HTR-8/SVneo (cell line): ENCODE measurements at regions not wholly inside any gene's neighbourhood (a gene's known extent, or its start where the extent isn't known, plus 50 kb on each side); places are given as distances from the start of the nearest gene placed in this dataset.
"Not testable (repeated sequence)": the region's sequence is repeated elsewhere in the genome, so short reads cannot be mapped to it uniquely, and the experiment has no call there.

ENCODE experiments used
- DNase-seq: peaks from one replicate; pipeline ENCODE4 v3.0.0; 2011; ENCODE audit warnings: low spot score, mixed read lengths; ENCODE audit not compliant: insufficient read length
- FAIRE-seq: peaks from 2 replicates; lab custom pipeline; 2011; peaks lifted over from hg19 to GRCh38; lab: Jason Lieb, UNC

- FAIRE-seq = no peak
- no peak for DNase-seq
These were observed 256.0 kb downstream of the SV2B start for GRCh38 chr15:91356083-91356482.

DNA sequence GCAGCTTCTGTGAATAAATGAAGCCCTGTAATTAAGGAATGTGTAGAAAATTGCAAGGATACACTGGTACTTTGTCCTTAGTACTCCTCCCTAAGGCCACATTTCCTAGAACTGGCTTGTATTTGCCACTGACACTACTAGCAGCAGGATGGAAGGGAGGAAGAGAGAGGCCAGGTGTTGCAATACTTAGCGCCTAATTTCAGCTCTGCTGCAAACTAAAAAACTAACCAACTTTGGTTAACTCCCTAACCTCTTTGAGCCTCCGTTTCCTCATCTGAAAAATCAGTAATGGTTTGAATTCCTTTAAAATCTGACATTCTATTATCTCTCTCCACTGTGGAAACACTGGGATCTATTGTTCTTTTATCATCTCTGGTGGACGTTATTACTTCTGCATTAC is 257.0 kb downstream of the SV2B start:
- no peak for FAIRE-seq
- no peak for DNase-seq

DNA sequence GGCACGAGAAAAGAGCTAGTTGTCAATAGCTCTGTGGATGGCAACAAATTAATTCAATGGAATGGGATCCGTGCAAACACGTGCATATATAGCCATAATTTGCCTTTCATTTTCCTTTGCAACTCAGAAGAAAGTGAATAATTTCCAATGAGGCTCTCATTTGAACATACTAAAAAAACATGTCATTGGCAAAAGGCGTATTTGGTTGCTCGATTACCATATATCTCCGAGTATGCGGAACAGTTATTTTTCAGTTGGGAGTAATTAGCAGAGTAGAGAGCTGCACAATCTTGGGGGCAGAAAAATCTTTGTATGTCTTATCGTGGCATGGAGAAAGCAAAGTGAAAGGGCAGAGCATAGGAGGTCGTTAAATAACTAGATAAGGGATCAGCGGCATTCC is 257.4 kb downstream of the SV2B start:
- FAIRE-seq = no peak
- no peak for DNase-seq

GRCh38 chr15:91358405-91358804 is 258.3 kb downstream of the SV2B start:
- no peak for FAIRE-seq

GRCh38 chr15:91361696-91362095 is 261.6 kb downstream of the SV2B start:
- not testable (repeated sequence) for FAIRE-seq

More at GRCh38 chr15:91358405-91358804, 258.3 kb downstream of the SV2B start:
- no peak for DNase-seq

DNA sequence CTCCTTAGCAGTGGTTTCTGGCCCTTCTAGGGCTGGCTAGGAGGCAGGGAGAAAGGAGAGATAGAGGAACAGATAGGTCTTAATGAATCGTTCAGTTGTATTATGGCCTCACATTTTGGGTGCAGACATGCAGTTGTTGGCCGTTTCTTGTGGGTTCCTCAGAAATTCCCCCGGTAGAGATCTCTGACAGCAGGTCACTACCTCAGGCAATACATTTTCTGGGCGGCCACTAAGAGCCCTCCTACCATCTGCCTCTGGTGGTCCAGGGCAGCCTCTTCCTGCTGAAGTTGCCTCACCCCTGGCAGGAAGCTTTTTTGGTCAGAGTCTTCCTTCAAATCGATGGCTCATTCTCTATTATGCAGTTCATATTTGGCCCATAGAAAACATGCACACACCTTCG is 266.1 kb downstream of the SV2B start:
- FAIRE-seq (no peak), DNase-seq (no peak)

More at GRCh38 chr15:91361696-91362095, 261.6 kb downstream of the SV2B start:
- DNase-seq = not testable (repeated sequence)

DNA sequence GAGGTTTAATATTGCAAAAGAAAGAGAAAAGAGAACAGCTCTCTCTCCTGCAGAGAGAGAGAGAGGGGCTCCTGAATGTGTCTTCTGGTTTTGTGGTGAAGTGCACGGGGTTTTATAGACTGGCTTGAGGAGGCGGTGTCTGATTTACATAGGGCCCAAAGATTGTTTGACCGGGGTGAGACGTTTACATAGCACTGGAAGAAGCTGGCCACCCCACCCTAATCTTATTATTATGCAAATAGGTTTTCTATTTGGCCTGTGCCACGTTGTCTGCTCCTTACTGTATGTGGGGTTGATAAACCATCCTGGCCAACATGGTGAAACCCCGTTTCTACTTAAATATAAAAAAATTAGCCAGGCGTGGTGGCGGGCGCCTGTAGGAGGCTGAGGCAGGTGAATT is 268.6 kb downstream of the SV2B start:
- FAIRE-seq (no peak), DNase-seq (no peak)

GRCh38 chr15:91369823-91370222 is 269.8 kb downstream of the SV2B start:
- FAIRE-seq = no peak

DNA sequence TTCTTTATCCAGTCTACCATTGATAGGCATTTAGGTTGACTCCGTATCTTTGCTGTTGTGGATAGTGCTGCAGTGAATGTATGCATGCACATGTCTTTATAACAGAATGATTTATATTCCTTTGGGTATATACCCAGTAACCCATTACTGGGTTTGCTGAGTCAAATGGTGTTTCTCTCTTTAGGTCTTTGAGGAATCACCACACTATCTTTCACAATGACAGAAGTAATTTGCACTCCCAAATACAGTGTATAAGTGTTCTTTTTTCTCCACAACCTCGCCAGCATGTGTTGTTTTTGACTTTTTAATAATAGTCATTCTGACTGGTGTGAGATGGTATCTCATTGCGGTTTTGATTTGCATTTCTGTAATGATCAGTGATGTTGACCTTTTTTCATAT is 271.3 kb downstream of the SV2B start:
- DNase-seq, FAIRE-seq: not testable (repeated sequence)

More at GRCh38 chr15:91369823-91370222, 269.8 kb downstream of the SV2B start:
- DNase-seq = no peak

- no peak for DNase-seq
- no peak for FAIRE-seq
These were observed 274.3 kb downstream of the SV2B start for GRCh38 chr15:91374336-91374735.

GRCh38 chr15:91376038-91376437 is 276.0 kb downstream of the SV2B start:
- FAIRE-seq (no peak), DNase-seq (no peak)

- FAIRE-seq = no peak
- DNase-seq = no peak
These were observed 280.1 kb downstream of the SV2B start for GRCh38 chr15:91380114-91380513.

- DNase-seq = no peak
- no peak for FAIRE-seq
These were observed 283.5 kb downstream of the SV2B start for GRCh38 chr15:91383532-91383931.

DNA sequence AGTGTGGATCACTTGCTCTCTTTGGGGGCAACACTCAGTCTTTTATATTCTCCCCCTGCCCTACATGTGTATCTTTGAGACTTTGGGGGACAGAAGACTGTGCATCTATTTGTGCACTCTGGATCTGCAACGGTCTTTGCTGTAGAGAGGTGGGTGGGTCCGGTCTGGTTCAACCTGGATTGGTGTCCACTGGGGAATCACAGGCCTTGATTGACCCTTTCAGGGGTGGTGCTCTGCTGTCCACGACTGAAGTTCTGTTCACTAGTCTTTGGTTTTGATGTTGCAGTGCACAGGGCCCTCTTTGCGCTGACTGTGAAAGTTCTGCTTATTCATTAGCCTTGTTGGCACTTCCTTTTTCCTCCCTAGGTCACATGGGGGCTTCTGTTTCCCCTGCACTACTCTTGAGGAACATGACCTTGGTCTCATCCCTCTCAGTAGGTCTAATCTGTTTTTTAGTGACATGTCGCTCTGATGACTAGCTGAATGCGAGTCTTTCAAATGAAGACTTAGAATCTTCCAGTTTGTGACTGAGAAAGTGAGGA is 284.2 kb downstream of the SV2B start:
- DNase-seq (no peak), FAIRE-seq (no peak)

- no peak for DNase-seq
- FAIRE-seq = no peak
These were observed 285.3 kb downstream of the SV2B start for GRCh38 chr15:91385311-91385710.

- no peak for FAIRE-seq
These were observed 293.1 kb downstream of the SV2B start for GRCh38 chr15:91393186-91393585.

DNA sequence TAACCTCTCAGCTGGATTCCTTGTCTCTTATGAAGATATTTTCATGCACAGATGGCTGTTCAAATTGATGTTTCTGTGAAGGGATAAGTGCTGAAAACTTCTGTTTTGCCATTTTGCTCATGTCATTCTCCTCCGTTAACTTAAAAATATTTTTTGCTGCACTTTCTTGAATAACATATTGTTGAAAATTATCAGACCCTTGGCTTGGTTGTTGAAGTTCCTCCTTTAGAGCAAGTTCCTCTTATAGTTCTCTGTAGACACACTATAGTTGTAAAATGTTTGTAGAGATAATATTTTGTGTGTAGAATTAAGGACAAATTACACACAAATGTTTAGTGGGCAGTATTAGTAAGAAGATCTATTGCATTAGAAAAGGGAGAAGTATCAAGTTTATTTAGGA is 300.4 kb downstream of the SV2B start:
- FAIRE-seq (no peak), DNase-seq (no peak)

More at GRCh38 chr15:91393186-91393585, 293.1 kb downstream of the SV2B start:
- DNase-seq = no peak

DNA sequence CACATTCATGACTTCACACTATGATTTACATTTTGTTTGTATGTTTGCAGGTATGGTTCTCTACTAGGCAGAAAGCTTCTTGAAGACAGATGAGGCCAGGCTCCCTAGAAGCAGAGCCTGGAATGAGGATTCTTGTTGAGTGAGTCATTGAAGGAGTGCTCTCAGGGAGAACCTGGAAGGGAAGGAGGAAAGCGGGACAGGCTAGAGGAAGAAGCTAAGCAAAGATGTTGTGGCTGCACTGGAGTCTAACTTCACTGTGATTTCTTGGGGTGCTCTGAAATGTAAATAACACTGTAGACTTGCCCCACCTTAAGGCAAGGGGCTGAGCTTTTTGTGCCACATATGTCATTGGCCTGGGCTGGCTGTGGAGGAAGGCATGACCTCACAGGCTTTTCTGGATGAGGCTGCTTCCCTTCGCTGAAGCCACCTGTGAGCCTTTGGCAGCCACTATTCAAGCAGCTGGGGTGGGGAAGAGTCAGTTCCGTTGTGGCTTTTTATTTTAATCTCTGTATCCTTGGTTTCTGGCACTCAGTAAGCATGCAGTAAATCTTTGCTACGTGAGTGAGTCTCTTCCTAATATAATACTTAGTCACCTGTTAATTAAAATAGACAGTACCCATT is 307.3 kb downstream of the SV2B start:
- FAIRE-seq (no peak), DNase-seq (no peak)

- FAIRE-seq (no peak), DNase-seq (no peak)
These were observed 308.5 kb downstream of the SV2B start for GRCh38 chr15:91408476-91409076.

GRCh38 chr15:91409387-91409786 is 309.3 kb downstream of the SV2B start:
- DNase-seq (no peak), FAIRE-seq (no peak)

GRCh38 chr15:91411586-91411985 is 311.5 kb downstream of the SV2B start:
- FAIRE-seq = no peak
- DNase-seq = no peak
